HG03060 (cell line): ENCODE measurements at regions not wholly inside any gene's neighbourhood (a gene's known extent, or its start where the extent isn't known, plus 50 kb on each side); places are given as distances from the start of the nearest gene placed in this dataset.
"Not testable (repeated sequence)": the region's sequence is repeated elsewhere in the genome, so short reads cannot be mapped to it uniquely, and the experiment has no call there.

Experiments used
- ATAC-seq: cut with Tn5 transposase; IDR thresholded peaks from one replicate; pipeline ENCODE4 v1.9.1; 2021; ENCODE audit warnings: low read depth, moderate number of reproducible peaks; ENCODE audit not compliant: unreplicated experiment

- ATAC-seq = no peak
Observed at GRCh38 chr10:81696609-81697388, 178.2 kb upstream of the NRG3 start.

DNA sequence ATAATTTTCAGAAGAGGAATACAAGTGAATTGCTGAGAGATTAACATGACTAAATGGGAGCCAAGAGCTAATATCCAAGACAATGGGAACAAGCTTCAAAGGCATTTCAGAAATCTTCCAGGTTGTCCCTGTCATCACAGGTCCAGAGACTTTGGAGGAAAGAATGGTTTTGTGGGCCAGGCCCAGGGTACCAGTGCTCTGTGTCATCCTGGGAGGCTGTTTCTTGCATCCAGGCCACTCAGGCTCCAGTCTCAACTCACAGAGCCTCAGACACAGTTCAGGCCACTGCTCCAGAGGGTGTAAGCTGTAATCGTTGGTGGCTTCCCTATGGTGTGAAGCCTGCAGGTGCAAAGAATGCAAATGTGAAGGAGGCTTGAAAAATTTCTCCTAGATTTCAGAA lies 170.4 kb upstream of the NRG3 start:
- ATAC-seq = no peak

DNA sequence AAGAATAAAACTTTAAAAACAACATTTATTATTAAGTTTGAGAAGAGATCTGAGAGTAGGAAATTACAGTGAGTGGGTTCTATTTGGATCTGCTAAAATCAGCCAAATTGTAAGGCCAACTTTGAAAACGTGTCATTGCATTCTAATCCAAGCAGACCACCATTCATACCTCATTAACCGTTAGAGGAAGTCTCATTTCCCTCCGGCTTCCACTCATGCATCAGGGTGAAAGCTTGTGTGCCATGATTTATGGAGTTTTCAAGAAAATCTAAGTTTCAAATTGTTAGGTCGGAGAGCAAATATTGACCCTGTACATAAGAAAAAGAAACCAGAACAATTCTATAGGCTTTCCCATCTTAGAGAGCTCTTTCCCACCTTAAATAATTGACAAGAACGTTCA lies 166.6 kb upstream of the NRG3 start:
- no peak for ATAC-seq

GRCh38 chr10:81708929-81709328 lies 166.1 kb upstream of the NRG3 start:
- no peak for ATAC-seq

DNA sequence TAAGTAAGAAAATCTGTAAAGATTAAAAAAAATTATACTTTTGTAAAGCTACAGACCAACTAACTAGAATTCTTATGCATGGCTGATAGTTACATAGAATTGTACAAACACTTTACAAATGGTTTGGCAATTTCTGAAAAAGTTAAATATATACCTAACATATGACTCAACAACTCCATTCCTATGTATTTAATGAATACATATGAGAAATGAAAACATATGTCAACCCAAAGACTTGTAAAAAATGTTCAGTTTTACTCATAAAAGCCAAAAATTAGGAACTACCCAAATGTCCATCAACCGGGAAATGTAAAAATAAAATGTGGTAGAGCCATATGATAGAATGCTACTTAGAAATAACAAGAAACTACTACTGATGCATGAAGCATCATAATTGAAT lies 152.6 kb upstream of the NRG3 start:
- ATAC-seq = no peak

- no peak for ATAC-seq
Observed at GRCh38 chr10:81724431-81724830, 150.6 kb upstream of the NRG3 start.

- no peak for ATAC-seq
Observed at GRCh38 chr10:81725851-81726250, 149.1 kb upstream of the NRG3 start.

GRCh38 chr10:81728692-81729091 lies 146.3 kb upstream of the NRG3 start:
- no peak for ATAC-seq

GRCh38 chr10:81730891-81731290 lies 144.1 kb upstream of the NRG3 start:
- no peak for ATAC-seq

DNA sequence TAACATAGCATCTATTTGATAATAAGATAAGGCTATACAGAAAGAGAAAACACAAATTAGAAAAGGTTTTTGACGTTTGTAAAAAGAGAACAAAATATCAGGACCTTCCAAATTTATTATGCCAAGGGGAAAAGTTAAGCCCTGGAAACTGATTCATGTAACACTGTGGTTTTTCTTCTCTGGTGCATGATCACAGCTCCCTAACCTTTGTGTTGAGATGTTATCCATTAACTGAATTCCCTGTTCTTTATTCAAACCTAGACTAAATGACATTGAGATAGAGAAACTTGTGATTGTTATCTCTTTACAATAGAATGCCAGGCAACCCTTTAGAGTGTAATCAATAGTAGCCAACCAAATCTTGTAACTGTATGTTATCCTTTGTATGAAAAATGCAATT lies 141.5 kb upstream of the NRG3 start:
- no peak for ATAC-seq

DNA sequence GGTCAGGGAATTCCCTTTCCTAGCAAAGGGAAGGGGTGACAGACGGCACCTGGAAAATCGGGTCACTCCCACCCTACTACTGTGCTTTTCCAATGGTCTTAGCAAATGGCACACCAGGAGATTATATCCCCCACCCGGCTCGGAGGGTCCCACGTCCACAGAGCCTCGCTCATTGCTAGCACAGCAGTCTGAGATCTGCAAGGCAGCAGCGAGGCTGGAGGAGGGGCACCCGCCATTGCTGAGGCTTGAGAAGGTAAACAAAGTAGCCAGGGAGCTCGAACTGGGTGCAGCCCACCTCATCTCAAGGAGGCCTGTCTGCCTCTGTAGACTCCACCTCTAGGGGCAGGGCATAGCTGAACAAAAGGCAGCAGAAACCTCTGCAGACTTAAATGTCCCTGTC lies 139.8 kb upstream of the NRG3 start:
- ATAC-seq = not testable (repeated sequence)

GRCh38 chr10:81759111-81759510 lies 115.9 kb upstream of the NRG3 start:
- ATAC-seq = no peak

- ATAC-seq = no peak
Observed at GRCh38 chr10:81784111-81784597, 90.8 kb upstream of the NRG3 start.

DNA sequence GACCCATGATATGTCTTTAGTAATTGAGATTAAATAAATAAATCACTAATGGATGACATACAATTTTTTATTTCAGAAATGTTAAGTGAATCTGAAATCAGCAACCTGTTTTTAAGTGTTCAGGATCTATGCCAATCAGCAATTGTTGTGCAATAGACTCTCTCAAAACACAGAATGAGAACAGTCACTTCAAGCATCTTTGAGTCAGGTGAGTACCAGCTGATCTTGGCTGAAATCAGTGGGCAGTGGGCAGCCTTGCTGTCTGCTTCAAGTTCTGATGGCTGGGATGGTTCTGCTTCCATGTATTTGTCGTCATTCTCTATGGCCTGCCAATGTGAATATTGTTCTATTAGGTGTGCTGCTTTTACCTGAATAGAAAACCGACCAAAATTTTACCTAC lies 82.3 kb upstream of the NRG3 start:
- ATAC-seq = no peak

DNA sequence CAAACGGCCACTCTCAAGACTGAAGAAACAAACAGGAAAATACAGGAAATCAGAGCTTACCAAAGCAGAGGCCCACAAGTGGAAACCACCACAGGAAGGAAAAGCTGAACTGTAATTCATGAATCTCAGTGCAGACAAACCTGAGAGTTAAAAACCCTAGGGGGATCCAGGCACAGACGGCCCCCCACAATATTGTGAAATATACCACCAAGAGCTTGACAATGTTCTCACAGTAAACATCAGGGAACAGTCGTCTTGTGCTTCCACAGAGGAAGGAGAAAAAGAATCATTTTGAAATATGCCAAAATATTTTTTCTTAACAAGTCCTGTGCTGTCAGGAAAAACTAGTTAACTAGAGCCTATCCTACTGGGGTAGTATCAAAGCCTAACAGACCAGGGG lies 68.2 kb upstream of the NRG3 start:
- no peak for ATAC-seq

DNA sequence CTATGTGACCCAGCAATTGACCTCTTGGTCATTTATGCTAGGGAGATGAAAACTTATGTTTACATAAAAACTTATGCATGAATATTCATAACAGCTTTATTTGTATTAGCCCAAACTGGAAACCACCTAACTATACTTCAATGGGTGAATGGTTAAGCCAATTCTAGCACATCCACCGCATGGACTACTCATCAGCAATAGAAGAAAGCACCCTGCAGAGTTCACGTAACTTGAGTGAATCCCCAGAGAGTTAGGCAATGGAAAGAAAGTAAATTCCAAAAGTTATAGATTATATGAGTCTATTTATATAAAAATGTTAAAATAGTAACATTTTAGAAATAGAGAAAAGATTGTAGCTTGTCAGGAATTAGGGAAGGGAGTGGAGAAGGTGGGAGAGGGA lies 60.2 kb upstream of the NRG3 start:
- ATAC-seq = no peak

- ATAC-seq = no peak
Observed at GRCh38 chr10:81817596-81818170, 57.3 kb upstream of the NRG3 start.

DNA sequence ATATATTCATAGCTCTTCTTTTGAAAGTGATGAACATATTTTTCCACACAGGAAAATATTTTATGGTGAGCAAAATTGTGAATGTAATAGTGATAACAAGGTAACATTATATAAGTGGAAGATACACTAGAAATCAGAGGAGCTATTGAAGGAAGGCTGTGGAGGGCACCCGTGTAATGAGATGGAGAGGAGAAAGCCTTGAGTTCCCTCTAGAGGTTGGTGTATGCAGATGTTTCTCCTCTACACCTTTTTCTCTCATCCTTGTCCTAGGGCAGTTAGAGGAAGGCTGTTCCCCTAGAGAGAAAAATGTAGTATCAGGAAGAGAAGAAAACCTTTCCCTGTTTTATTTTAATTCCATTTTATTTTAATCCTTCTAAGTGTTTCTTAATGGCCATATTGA lies 54.6 kb upstream of the NRG3 start:
- no peak for ATAC-seq
